Parathyroid adenoma (tissue), 2 donors: ENCODE measurements at regions not wholly inside any gene's neighbourhood (a gene's known extent, or its start where the extent isn't known, plus 50 kb on each side); places are given as distances from the start of the nearest gene placed in this dataset.

Source experiments
- H2AFZ ChIP-seq: fragments of 300-600 bp; sonication (generic); one replicate; pipeline ENCODE4 v1.7.0; 2017; ENCODE audit warnings: antibody characterized with exemption, mild to moderate bottlenecking
- H3K27ac ChIP-seq: fragments of 300-600 bp; sonication (generic); one replicate; pipeline ENCODE4 v1.7.0; 2017
- H3K27me3 ChIP-seq: fragments of 300-600 bp; sonication (generic); one replicate; pipeline ENCODE4 v1.7.0; 2017; ENCODE audit warnings: low read length; ENCODE audit not compliant: control insufficient read depth, insufficient read depth
- H3K36me3 ChIP-seq: fragments of 300-600 bp; sonication (generic); one replicate; pipeline ENCODE4 v1.7.0; 2017; ENCODE audit warnings: low read length; ENCODE audit not compliant: control insufficient read depth, insufficient read depth
- H3K4me1 ChIP-seq: fragments of 300-600 bp; sonication (generic); one replicate; pipeline ENCODE4 v1.7.0; 2017; ENCODE audit warnings: control low read depth
- H3K4me2 ChIP-seq: fragments of 300-600 bp; sonication (generic); one replicate; pipeline ENCODE4 v1.7.0; 2017; ENCODE audit warnings: low read length
- H3K4me3 ChIP-seq: fragments of 300-600 bp; sonication (generic); one replicate; pipeline ENCODE4 v1.7.0; 2017; ENCODE audit warnings: low read depth, low read length
- H3K79me2 ChIP-seq: fragments of 300-600 bp; sonication (generic); one replicate; pipeline ENCODE4 v1.7.0; 2017; ENCODE audit warnings: control low read depth
- H3K9ac ChIP-seq: fragments of 300-600 bp; sonication (generic); one replicate; pipeline ENCODE4 v1.7.0; 2017; ENCODE audit warnings: mild to moderate bottlenecking
- H3K9me3 ChIP-seq: fragments of 300-600 bp; sonication (generic); one replicate; pipeline ENCODE4 v1.7.0; 2017; ENCODE audit warnings: low read length; ENCODE audit not compliant: control insufficient read depth
- CTCF ChIP-seq: fragments of 300-600 bp; sonication (generic); IDR thresholded peaks from one replicate; pipeline ENCODE4 v1.7.0; 2017; ENCODE audit warnings: antibody characterized with exemption, mild to moderate bottlenecking
- donor health status: primary hyperparathyroidism.

GRCh38 chr1:191240925-191241324 lies 763.3 kb upstream of the BRINP3 start:
- H3K79me2 ChIP-seq = no peaks in the 10 kb centered on the region
- H3K36me3 ChIP-seq = no peaks in the 10 kb centered on the region
- H3K27me3 ChIP-seq = no peaks in the 10 kb centered on the region
- no peak overlapping the region for H3K4me2 ChIP-seq
- H3K9ac ChIP-seq = no peak overlapping the region
- no peak overlapping the region for H3K27ac ChIP-seq
- H3K9me3 ChIP-seq = no peaks in the 10 kb centered on the region
- H3K4me3 ChIP-seq = no peak overlapping the region
- H3K4me1 ChIP-seq = no peaks in the 10 kb centered on the region
- no peak overlapping the region for H2AFZ ChIP-seq
- no peak for TF ChIP-seq CTCF

- no peak for TF ChIP-seq CTCF
- Histone ChIP-seq H2AFZ (no peak overlapping the region), H3K36me3 (no peaks in the 10 kb centered on the region), H3K9me3 (no peaks in the 10 kb centered on the region), H3K4me2 (no peak overlapping the region), H3K79me2 (no peaks in the 10 kb centered on the region), H3K27ac (no peak overlapping the region), H3K27me3 (no peaks in the 10 kb centered on the region), H3K9ac (no peak overlapping the region), H3K4me3 (no peak overlapping the region), H3K4me1 (no peaks in the 10 kb centered on the region)
These were observed 777.8 kb upstream of the BRINP3 start for GRCh38 chr1:191255354-191256054.

- Histone ChIP-seq H3K9ac (no peak overlapping the region), H2AFZ (no peak overlapping the region), H3K4me3 (no peak overlapping the region), H3K27ac (no peak overlapping the region), H3K27me3 (no peaks in the 10 kb centered on the region), H3K4me1 (no peaks in the 10 kb centered on the region), H3K36me3 (no peaks in the 10 kb centered on the region), H3K4me2 (no peak overlapping the region), H3K79me2 (no peaks in the 10 kb centered on the region), H3K9me3 (no peaks in the 10 kb centered on the region)
- no peak for TF ChIP-seq CTCF
These were observed 779.3 kb upstream of the BRINP3 start for GRCh38 chr1:191256917-191257316.

GRCh38 chr1:191260056-191260455 lies 782.4 kb upstream of the BRINP3 start:
- no peak for TF ChIP-seq CTCF
- H3K9me3 ChIP-seq = no peaks in the 10 kb centered on the region

GRCh38 chr1:191261111-191261510 lies 783.4 kb upstream of the BRINP3 start:
- H3K27ac ChIP-seq = no peak overlapping the region
- no peaks in the 10 kb centered on the region for H3K4me1 ChIP-seq
- TF ChIP-seq CTCF = no peak
- H3K9me3 ChIP-seq = no peaks in the 10 kb centered on the region
- H3K79me2 ChIP-seq = no peaks in the 10 kb centered on the region
- no peak overlapping the region for H2AFZ ChIP-seq
- no peak overlapping the region for H3K4me3 ChIP-seq
- no peaks in the 10 kb centered on the region for H3K27me3 ChIP-seq
- no peak overlapping the region for H3K4me2 ChIP-seq
- no peaks in the 10 kb centered on the region for H3K36me3 ChIP-seq
- no peak overlapping the region for H3K9ac ChIP-seq

More at GRCh38 chr1:191260056-191260455, 782.4 kb upstream of the BRINP3 start:
- H3K36me3 ChIP-seq = no peaks in the 10 kb centered on the region
- no peaks in the 10 kb centered on the region for H3K4me1 ChIP-seq
- H3K27ac ChIP-seq = no peak overlapping the region
- H3K79me2 ChIP-seq = no peaks in the 10 kb centered on the region
- H2AFZ ChIP-seq = no peak overlapping the region
- H3K9ac ChIP-seq = no peak overlapping the region
- no peak overlapping the region for H3K4me3 ChIP-seq
- no peak overlapping the region for H3K4me2 ChIP-seq
- H3K27me3 ChIP-seq = no peaks in the 10 kb centered on the region
